ENCODE measurements at regions not wholly inside any gene's neighbourhood (a gene's known extent, or its start where the extent isn't known, plus 50 kb on each side); places are given as distances from the start of the nearest gene placed in this dataset.

GRCh38 chr13:23513455-23513854 lies 56.8 kb upstream of the TNFRSF19 start:
- H3K4me3 Mint-ChIP-seq, result no peak overlapping the region
- intact Hi-C loops (cut with micrococcal nuclease), result no loop called here
- no peaks in the 10 kb centered on the region for H3K9me3 Mint-ChIP-seq
- no peaks in the 10 kb centered on the region for H3K4me1 Mint-ChIP-seq (ENCODE audit: low read depth)
- DNase-seq (ENCODE audit: low spot score), result no peak
- peaks cover 8% of the 10 kb centered on the region for H3K27me3 Mint-ChIP-seq (ENCODE audit: insufficient read depth)
- no peak overlapping the region for H3K27ac Mint-ChIP-seq
- H3K36me3 Mint-ChIP-seq (ENCODE audit: low read depth), result no peaks in the 10 kb centered on the region

GRCh38 chr13:23514076-23514475 lies 56.1 kb upstream of the TNFRSF19 start:
- peaks cover 8% of the 10 kb centered on the region for H3K27me3 Mint-ChIP-seq (ENCODE audit: insufficient read depth)
- no peak for DNase-seq (ENCODE audit: low spot score)
- no peak overlapping the region for H3K27ac Mint-ChIP-seq
- no peaks in the 10 kb centered on the region for H3K4me1 Mint-ChIP-seq (ENCODE audit: low read depth)
- intact Hi-C loops (cut with micrococcal nuclease), result no loop called here
- no peaks in the 10 kb centered on the region for H3K9me3 Mint-ChIP-seq
- H3K4me3 Mint-ChIP-seq, result no peak overlapping the region
- H3K36me3 Mint-ChIP-seq (ENCODE audit: low read depth), result no peaks in the 10 kb centered on the region

GRCh38 chr13:23515116-23515515 lies 55.1 kb upstream of the TNFRSF19 start:
- Mint-ChIP-seq H3K9me3 (no peaks in the 10 kb centered on the region), H3K27me3 (ENCODE audit: insufficient read depth) (peaks cover 8% of the 10 kb centered on the region), H3K36me3 (ENCODE audit: low read depth) (no peaks in the 10 kb centered on the region), H3K4me3 (no peak overlapping the region), H3K27ac (no peak overlapping the region), H3K4me1 (ENCODE audit: low read depth) (no peaks in the 10 kb centered on the region)
- intact Hi-C loops (cut with micrococcal nuclease), result no loop called here
- no peak for DNase-seq (ENCODE audit: low spot score)

GRCh38 chr13:23516190-23516589 lies 54.0 kb upstream of the TNFRSF19 start:
- H3K27me3 Mint-ChIP-seq (ENCODE audit: insufficient read depth), result peaks cover 10% of the 10 kb centered on the region
- H3K4me3 Mint-ChIP-seq, result no peak overlapping the region
- no peaks in the 10 kb centered on the region for H3K4me1 Mint-ChIP-seq (ENCODE audit: low read depth)
- H3K36me3 Mint-ChIP-seq (ENCODE audit: low read depth), result no peaks in the 10 kb centered on the region
- intact Hi-C loops (cut with micrococcal nuclease), result no loop called here
- H3K27ac Mint-ChIP-seq, result no peak overlapping the region
- DNase-seq (ENCODE audit: low spot score), result no peak
- H3K9me3 Mint-ChIP-seq, result no peaks in the 10 kb centered on the region

- H3K27ac Mint-ChIP-seq, result no peak overlapping the region
- no peaks in the 10 kb centered on the region for H3K36me3 Mint-ChIP-seq (ENCODE audit: low read depth)
- intact Hi-C loops (cut with micrococcal nuclease), result no loop called here
- H3K4me1 Mint-ChIP-seq (ENCODE audit: low read depth), result no peaks in the 10 kb centered on the region
- DNase-seq (ENCODE audit: low spot score), result no peak
- H3K27me3 Mint-ChIP-seq (ENCODE audit: insufficient read depth), result peaks cover 8% of the 10 kb centered on the region
- H3K9me3 Mint-ChIP-seq, result no peaks in the 10 kb centered on the region
- H3K4me3 Mint-ChIP-seq, result no peak overlapping the region
Measured at GRCh38 chr13:23516702-23517101, 53.5 kb upstream of the TNFRSF19 start.

DNA sequence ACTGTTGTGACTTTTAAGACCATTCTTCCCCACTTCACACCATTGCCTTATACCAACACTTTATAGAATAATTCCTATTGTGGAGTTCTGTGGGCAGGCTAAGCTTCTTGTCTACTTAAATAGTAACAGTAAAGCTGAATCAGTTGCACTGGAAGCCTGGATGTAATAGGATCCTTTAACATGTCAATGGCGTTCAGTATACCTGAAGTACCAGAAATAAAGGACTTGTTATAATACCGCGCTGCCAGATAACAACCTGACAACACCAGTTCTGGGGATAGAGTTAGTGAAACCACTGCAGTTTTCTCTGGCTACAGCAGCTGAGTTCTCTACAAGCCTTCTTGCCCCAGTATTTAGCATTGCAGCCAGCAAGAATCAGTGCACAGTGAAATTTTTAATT lies 52.0 kb upstream of the TNFRSF19 start:
- intact Hi-C loops (cut with micrococcal nuclease), result no loop called here
- no peaks in the 10 kb centered on the region for H3K4me1 Mint-ChIP-seq (ENCODE audit: low read depth)
- no peaks in the 10 kb centered on the region for H3K9me3 Mint-ChIP-seq
- H3K27me3 Mint-ChIP-seq (ENCODE audit: insufficient read depth), result peaks cover 8% of the 10 kb centered on the region
- no peaks in the 10 kb centered on the region for H3K36me3 Mint-ChIP-seq (ENCODE audit: low read depth)
- DNase-seq (ENCODE audit: low spot score), result no peak
- no peak overlapping the region for H3K27ac Mint-ChIP-seq
- H3K4me3 Mint-ChIP-seq, result no peak overlapping the region

Data from activated T-helper 1 cell treated with anti-CD3 and anti-CD28 coated beads, Interleukin-12 subunit alpha, Interleukin-12 subunit beta, Interleukin-2, Interleukin-4 antibody, amounts not matched to agents 30 ng/mL and 10 ng/mL and 1 ng/mL, durations not matched to agents 14 hours and 24 hours and 36 hours (primary cell).